ENCODE measurements at regions not wholly inside any gene's neighbourhood (a gene's known extent, or its start where the extent isn't known, plus 50 kb on each side); places are given as distances from the start of the nearest gene placed in this dataset.

- TF ChIP-seq CTCF (IDR thresholded peaks at IDR 0.05 in 4 of 5, conservative IDR thresholded peaks at IDR 0.05 in 1 of 5): no peak
- no peak for TF ChIP-seq POLR2A (IDR thresholded peaks at IDR 0.05)
Measured at GRCh38 chr10:85168243-85168642, 839.9 kb downstream of the CCSER2 start.
